ENCODE measurements at regions not wholly inside any gene's neighbourhood (a gene's known extent, or its start where the extent isn't known, plus 50 kb on each side); places are given as distances from the start of the nearest gene placed in this dataset.

DNA sequence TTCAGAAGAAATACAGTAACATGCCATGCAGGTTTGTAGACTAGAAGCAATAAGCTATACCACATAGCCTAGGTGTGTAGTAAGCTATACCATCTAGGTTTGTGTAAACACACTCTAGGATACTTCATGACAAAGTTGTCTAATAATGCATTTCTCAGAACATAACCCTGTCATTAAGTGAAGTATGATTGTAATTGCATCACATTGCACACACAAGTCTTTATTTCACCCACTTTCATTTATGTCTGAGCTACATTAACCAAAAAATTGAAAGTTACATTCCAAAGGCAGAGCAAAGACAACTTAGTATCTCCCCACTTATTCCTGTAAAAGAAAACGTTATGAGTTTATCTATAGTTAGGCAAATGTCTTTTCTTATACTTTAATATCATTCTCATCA is 64.5 kb upstream of the ATF3 start:
- Histone ChIP-seq H3K36me3 (no peaks in the 10 kb centered on the region), H3K27ac (peak overlapping the region in 1 of 10 donors; percentile 74), H3K27me3 (no peaks in the 10 kb centered on the region), H3K9me3 (no peaks in the 10 kb centered on the region), H3K4me3 (no peak overlapping the region), H3K4me1 (peaks cover 0 to 13% (median 0%) of the 10 kb centered on the region in 9 donors)
- ATAC-seq = no peak
- TF ChIP-seq, protein P1, sequence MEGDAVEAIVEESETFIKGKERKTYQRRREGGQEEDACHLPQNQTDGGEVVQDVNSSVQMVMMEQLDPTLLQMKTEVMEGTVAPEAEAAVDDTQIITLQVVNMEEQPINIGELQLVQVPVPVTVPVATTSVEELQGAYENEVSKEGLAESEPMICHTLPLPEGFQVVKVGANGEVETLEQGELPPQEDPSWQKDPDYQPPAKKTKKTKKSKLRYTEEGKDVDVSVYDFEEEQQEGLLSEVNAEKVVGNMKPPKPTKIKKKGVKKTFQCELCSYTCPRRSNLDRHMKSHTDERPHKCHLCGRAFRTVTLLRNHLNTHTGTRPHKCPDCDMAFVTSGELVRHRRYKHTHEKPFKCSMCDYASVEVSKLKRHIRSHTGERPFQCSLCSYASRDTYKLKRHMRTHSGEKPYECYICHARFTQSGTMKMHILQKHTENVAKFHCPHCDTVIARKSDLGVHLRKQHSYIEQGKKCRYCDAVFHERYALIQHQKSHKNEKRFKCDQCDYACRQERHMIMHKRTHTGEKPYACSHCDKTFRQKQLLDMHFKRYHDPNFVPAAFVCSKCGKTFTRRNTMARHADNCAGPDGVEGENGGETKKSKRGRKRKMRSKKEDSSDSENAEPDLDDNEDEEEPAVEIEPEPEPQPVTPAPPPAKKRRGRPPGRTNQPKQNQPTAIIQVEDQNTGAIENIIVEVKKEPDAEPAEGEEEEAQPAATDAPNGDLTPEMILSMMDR (IDR thresholded peaks at IDR 0.05) = no peak
- no peak for DNase-seq
- WGBS, 2 donors = 71% methylated on average over 1 of the region's 1 CpG
- intact Hi-C loops (cut with DNase I) = no loop called here

DNA sequence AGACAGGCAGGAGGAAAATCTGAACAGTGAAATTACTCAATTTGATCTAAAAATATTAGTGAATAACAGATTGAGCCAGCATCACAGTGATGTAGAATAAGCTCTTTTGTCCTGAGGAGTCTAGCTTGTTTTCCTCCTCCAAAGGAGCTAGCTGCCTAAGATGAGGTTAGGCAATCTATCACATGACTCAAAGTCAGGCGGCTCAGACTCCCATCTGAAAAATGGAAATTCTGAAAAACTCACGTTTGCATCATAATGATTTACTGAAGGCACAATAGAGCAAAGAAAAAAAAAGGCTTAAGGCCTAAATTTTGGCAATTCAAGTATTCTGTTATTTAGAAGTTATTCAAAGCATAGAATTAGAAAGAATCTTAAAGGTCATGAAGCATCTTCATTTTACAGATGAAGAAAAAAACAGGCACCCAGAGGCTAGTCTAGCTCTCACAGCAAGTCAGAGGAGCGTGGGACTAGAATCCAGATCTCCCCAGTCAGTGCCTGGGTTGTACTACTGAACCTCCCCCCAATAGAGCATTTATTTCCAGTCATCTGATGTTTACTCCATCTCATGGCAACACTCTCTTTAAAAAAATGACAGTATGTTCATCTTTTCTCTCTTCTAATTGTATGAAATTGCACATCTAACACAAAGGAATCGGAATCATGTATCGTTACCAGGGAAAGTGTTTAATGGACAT is 62.5 kb upstream of the ATF3 start:
- Histone ChIP-seq H3K9me3 (no peaks in the 10 kb centered on the region), H3K4me3 (no peak overlapping the region), H3K4me1 (peaks cover 0 to 13% (median 0%) of the 10 kb centered on the region in 9 donors), H3K36me3 (no peaks in the 10 kb centered on the region), H3K27me3 (no peaks in the 10 kb centered on the region), H3K27ac (peak overlapping the region in 3 of 10 donors; percentile 29 to 70 (median 31))
- DNase-seq (no peak), ATAC-seq (peak in 5 of 8 donors; percentile 52 to 76 (median 64))
- intact Hi-C loops (cut with DNase I) = no loop called here
- WGBS, 2 donors = 87 to 89% methylated on average over 5 of the region's 5 CpGs
- TF ChIP-seq, protein P1 (IDR thresholded peaks at IDR 0.05) = no peak

DNA sequence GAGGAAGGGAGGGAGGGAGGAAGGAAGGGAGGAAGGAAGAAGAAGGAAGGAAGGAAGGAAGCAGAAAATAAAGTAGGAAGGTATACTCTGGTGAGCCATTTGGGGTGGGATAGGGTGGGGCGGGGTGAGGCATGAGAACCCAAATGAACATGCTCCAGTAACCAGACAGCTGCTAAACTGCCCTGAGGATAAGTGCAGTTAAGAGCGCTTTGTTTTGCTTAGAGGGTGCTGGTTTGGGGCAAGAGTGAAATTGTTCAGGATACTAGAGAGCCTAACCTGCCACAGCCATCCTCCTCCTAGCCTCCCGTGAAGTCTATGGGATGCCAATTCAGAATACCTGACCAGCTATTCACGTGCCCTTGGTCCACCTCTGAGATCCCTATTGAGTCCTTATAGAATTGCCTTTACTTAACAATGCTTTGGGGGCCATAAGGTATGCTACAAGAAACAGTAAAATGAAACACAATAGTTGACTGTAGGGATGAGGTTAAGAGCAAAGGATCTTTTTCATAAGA is 59.0 kb upstream of the ATF3 start:
- no peaks in the 10 kb centered on the region for H3K4me1 ChIP-seq
- WGBS, 2 donors = 62 to 67% methylated on average over 4 of the region's 4 CpGs
- H3K9me3 ChIP-seq = no peaks in the 10 kb centered on the region
- H3K36me3 ChIP-seq = no peaks in the 10 kb centered on the region
- TF ChIP-seq, protein P1 (IDR thresholded peaks at IDR 0.05) = no peak
- intact Hi-C loops (cut with DNase I) = loop anchor here in 4 of 10 donors (10.0 kb wide), 3 partner anchors 65 to 75 kb away; no protein-coding TSS in a partner anchor
- no peak overlapping the region for H3K4me3 ChIP-seq
- DNase-seq (no peak), ATAC-seq (no peak)
- H3K27me3 ChIP-seq = no peaks in the 10 kb centered on the region
- no peak overlapping the region for H3K27ac ChIP-seq

DNA sequence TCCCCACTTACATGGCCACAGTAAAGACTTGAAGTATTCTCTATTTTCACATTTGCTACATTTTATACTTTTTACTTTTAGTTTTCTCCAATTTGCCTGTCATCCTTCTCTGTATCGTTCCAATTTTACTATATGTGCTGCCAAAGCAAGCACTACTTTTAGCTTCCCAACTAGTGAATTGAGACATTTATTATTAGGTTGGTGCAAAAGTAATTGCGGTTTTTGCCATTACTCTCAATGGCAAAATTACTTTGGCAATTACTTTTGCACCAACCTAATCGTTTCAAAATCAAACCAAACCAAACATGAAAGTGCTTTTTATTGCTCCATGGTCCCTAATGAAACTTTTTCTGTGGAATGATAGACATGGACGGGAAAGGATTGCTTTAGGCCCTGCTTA is 56.6 kb upstream of the ATF3 start:
- ATAC-seq (no peak), DNase-seq (no peak)
- 84 to 86% methylated on average over 4 of the region's 4 CpGs for whole genome bisulfite sequencing, 2 donors
- Histone ChIP-seq H3K9me3 (peaks cover 0 to 6% (median 0%) of the 10 kb centered on the region in 11 donors), H3K4me1 (no peaks in the 10 kb centered on the region), H3K4me3 (no peak overlapping the region), H3K36me3 (no peaks in the 10 kb centered on the region), H3K27ac (no peak overlapping the region), H3K27me3 (no peaks in the 10 kb centered on the region)
- TF ChIP-seq, protein P1 (IDR thresholded peaks at IDR 0.05) = no peak
- intact Hi-C loops (cut with DNase I) = loop anchor here in 4 of 10 donors (10.0 kb wide), 3 partner anchors 63 to 77 kb away; no protein-coding TSS in a partner anchor
